ELR (cell line): ENCODE measurements at regions not wholly inside any gene's neighbourhood (a gene's known extent, or its start where the extent isn't known, plus 50 kb on each side); places are given as distances from the start of the nearest gene placed in this dataset.
"Not testable (repeated sequence)": the region's sequence is repeated elsewhere in the genome, so short reads cannot be mapped to it uniquely, and the experiment has no call there.

ENCODE experiments used
- DNase-seq: peaks from one replicate; pipeline ENCODE4 v3.0.0-alpha.2; 2015; ENCODE audit warnings: low read depth

DNA sequence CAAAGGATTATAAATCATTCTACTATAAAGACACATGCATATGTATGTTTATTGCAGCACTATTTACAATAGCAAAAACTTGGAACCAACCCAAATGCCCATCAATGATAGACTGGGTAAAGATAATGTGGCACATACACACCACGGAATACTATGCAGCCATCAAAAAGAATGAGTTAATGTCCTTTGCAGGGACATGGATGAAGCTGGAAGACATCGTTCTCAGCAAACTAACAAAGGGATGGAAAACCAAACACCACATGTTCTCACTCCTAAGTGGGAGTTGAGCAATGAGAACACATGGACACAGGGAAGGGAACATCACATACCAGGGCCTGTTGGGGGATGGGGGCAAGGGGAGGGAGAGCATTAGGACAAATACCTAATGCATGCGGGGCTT is 133.2 kb downstream of the ATXN3L start:
- DNase-seq: not testable (repeated sequence)

DNA sequence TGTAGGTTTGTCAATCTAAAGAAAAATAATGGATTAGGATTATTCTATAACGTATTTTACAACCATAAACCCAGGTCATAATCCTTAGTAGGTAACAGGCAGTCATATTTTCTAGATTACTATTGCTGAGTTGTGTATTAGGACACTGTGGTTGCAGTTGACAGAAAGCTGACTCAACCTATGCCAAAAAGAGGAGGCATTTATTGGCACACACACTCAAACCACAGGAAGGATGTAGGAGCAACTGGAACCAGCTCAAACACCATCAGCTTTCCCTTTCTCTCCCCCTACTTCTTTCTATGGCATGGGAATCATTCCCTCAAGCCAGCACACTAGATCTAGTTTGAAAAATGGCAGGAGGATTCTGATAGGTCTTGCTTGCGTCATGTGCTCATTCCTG is 136.4 kb upstream of the FAM9C start:
- DNase-seq: peak; percentile 63

DNA sequence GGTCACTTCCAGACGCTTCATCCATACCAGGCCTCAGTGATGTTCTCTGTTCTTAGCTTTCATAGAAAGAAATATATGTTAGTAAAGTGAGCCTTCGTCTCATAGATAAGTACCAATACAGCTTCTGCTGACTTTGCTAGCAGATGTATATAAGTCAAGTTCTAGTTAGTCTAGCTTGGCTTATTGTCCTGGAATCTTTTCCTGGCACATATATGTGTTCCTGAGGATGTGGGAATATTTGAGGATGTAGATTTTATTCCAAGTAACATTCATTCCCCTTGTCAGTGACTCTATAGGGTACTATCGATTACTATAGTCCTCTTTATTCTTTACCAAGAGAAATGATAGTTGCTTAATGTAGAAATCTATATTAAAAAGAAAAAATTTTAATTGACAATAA is 135.2 kb upstream of the FAM9C start:
- no peak for DNase-seq

DNA sequence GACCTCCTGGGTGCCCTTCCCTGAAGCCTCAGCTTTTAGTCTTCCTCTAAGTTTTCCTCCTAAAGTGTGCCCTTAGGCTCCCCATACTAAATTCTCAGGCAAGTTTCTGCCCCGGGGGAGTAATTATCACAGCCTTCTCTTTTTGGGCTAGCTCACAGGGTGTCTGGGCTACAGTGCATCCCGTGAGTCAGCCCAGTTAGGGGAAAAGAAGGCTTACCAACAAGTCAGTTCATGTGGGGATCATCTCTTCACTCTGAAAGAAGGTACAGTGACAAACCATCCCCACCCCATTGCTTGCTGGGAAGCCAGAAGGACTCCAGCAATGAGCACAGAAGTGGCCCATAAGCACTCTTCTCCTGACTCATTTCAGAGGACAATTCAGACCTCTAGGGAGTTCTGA is 134.7 kb upstream of the FAM9C start:
- no peak for DNase-seq

DNA sequence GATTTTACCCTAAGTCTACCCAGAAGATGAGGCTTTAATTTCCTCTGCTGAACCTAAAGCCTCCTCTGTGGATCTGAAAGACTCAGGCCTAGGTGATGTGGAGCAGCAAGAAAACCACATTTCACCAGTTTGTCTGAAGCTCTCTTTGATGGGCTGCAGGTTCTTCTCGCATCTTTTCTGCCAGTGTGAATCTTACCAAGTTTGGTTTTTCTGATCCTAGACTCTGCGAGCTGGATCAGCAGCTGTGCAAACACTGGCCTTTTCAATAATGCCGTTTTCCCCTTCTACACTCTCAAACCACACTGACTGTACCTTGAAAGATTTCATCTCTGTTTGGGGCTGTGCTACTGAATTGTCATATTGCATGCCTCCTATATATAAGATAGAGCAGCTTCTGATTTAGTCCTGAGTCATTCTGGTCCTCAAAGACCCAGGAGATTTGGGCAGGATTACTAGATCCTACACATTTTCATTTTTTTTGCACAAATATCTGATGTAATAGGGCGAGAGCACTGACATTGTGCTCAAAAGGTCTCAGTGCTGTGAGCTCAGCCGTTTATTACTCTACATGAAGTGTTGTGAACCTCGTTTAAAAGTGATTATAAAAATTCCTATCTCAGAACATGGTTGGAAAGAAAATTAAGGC is 133.6 kb upstream of the FAM9C start:
- DNase-seq: no peak

DNA sequence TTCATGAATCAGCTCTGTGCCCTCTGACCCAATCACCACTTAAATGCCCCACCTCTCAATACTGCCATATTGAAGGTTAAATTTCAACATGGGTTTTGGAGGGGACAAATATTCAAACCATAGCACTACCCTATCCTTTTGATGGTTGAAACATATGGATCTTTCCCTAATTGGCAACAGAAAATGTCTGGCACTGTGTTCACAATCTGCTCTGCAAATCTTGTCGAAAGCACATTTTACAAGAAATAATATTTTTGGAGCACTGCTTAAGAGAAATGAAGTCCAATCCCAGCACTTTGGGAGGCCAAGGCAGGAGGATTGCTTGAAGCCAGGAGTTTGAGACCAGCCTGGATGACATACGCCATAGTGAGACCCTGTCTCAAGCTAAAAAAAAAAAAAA is 130.6 kb upstream of the FAM9C start:
- DNase-seq: no peak

DNA sequence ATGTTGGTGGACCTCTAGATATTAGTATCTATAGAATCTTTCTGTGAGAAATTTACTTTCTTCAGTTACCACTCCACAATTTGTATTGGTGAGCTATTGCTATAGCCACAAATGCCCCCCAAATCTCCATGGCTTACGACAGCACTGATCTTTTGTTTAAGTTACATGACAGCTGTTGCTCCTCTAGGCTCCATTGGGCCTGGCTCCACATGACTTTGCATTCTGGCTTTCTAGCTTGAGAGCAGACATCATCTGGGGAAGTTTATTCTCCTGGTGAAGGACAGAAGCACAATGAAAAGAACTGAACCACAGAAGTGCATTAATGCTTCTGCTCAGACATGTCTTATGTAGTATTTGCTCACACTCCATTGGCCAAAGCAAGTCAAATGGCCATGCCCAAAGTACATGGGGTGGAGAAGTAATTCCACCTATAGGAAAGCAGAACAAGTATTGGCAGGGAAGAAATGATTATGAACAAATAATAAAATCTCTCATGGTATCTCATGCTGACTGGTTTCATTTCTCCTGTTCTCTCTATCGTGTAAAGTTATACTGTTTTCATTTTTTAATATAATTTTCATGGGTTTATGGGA is 126.6 kb upstream of the FAM9C start:
- no peak for DNase-seq

DNA sequence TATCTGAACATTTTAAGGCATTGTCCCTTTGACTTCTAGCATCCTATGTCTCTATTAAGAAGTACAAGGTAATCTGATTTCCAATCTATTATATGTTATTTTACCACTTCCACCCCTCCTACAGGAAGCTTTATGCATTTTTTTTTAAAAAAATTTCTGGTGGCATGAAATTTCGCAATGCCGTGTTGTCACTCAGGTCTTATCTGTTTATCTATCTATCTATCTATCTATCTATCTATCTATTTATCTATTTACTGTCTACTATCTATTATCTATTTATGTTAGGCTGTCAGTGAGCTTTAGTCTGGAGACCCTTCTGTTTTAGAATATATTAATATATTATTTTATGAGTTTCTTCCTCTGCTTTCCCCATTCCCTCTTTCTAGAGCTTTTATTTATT is 125.3 kb upstream of the FAM9C start:
- DNase-seq: no peak

DNA sequence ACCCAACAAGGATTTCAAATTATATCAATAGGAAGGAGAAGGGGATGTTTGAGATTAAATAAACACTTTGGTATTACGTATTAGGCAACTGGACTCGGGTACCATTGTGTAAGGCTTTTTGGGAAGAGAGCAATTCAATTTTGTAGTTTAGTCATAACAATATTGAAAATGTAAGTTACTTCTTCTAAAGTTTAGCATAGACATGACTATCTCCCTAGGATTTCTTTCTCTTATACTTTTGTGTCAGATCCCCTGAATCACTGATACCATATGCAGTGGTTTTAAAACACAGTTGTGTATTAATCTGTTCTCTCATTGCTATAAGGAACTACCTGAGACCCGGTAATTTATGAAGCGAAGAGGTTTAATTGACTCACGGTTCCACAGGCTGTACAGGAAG is 123.8 kb upstream of the FAM9C start:
- DNase-seq: no peak

GRCh38 chrX:13167481-13168231 is 123.2 kb upstream of the FAM9C start:
- DNase-seq: no peak

GRCh38 chrX:13165266-13166189 is 121.1 kb upstream of the FAM9C start:
- no peak for DNase-seq

- DNase-seq: no peak
Measured at GRCh38 chrX:13164611-13165010, 120.2 kb upstream of the FAM9C start.

GRCh38 chrX:13162772-13163410 is 118.5 kb upstream of the FAM9C start:
- no peak for DNase-seq

- DNase-seq: no peak
Measured at GRCh38 chrX:13159886-13160285, 115.5 kb upstream of the FAM9C start.

- DNase-seq: no peak
Measured at GRCh38 chrX:13158911-13159310, 114.5 kb upstream of the FAM9C start.

DNA sequence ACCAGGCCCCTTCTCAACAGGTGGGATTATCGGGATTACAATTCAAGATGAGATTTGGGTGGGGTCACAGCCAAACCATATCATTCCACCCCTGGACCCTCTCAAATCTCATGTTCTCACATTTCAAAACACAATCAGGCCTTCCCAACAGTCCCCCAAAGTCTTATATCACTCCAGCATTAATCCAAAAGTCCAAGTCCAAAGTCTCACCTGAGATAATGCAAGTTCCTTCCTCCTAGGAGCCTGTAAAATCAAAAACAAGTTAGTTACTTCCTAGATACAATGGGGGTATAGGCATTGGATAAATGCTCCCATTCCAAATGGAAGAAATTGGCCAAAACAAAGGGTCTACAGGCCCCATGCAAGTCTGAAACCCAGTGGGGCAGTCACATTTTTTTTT is 111.1 kb upstream of the FAM9C start:
- not testable (repeated sequence) for DNase-seq

- DNase-seq: peak; percentile 42
Measured at GRCh38 chrX:13153796-13154195, 109.4 kb upstream of the FAM9C start.

DNA sequence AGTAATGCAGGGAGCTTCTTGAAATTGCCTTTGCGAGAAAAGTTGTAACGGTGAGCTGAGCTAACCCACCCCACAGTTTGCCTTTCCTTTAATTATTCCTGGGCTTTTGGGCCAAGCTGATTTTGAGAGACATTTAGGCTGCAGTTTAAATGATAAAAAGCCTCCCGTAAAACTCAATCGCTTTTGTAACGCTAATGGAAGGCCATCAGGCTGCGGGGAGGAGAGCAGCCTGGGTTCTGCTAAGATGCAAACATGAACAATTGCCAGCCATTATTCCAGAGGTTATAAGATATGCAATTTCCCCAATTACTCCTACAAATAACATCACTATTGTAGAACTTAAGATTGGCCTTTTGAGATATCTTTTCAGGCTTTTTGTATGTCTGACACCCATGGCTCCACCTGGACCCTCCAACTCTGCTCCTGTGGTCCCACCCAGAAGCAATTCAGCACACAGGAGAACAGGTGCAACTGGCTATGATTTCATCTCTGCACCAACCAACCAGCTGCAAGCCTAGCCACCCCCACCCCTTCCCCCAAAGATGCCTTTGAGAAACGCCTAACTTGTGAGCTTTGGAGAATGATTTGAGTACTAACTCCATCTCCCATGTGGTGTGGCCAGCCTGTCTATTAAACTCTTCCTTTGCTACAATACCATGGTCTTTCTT is 108.2 kb upstream of the FAM9C start:
- DNase-seq: no peak

DNA sequence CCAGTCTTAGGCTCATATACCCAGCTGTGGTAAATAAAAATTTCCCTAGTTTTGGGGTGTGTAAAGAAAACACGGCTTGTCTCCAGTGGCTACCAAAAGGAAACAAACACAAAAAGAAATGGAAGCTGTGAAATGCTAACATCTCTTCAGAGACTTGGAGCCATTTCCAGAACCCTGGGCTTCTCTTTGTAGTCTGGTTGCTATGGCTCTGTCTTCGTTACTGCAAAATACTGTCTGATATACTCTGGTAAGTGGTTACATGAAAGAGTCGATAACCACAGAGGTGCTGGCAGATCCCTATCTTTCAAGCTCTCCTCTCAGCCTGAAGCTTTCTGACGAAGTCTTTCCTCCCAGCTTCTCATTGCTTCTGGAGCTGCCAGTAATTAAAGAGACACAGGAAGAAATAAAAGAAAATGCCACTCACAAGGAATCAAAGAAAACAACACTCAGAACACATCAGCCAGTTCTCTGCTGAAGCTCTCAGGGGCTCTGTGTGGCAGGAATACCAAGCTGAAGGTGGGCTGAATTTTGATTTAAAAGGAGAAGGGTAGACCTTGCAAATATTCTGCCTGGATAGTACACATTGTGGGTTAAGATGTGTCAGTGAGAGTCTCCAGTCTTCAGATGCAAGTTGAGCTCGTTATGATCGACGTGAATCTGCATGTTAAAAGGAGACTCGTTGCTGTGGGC is 107.6 kb upstream of the FAM9C start:
- no peak for DNase-seq

DNA sequence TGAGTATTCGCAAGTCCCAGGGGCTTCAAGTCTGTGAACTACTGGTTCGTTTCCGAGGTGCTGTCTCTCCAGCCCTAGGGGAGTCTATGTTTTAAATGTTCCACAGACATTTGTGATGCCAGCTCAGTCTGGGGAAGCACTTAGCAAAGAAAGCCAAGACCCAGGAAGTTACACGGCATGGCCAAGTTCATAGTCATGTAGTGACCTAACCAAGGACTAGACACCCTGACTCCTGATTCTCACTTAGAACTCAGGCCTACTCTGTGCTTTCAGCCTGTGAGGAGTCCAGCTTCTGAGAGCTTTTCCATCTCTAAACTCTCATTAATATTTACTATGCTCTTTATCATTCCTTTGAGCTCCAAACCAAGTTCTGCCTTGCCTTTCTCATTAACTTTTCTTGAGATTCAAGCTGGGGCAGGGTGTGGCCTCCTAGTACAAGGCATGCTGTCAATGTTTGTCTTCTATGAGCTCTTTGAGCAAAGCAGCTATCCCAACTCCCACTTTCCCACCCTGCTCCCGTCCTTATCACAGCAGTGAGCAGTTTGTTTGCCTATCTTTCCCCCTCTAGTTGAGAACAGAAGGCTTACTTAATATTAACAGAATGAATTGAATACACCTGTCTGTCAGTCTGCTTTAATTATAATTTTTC is 105.4 kb upstream of the FAM9C start:
- DNase-seq: no peak
